Liver (tissue), 7 donors: ENCODE measurements at regions not wholly inside any gene's neighbourhood (a gene's known extent, or its start where the extent isn't known, plus 50 kb on each side); places are given as distances from the start of the nearest gene placed in this dataset.

Experiments
- DNase-seq: peaks from one replicate; pipeline ENCODE4 v3.0.0-alpha.2; 2017; ENCODE audit warnings: low spot score
- H3K27ac ChIP-seq, 2 donors: one replicate each; pipeline ENCODE4 v1.7.0; 2013; ENCODE audit warnings: inconsistent platforms in 2 of 2, low read length in 2 of 2, control low read depth in 1 of 2, low read depth in 1 of 2, mild to moderate bottlenecking in 1 of 2
- H3K27me3 ChIP-seq, 4 donors: one replicate each; pipeline versions ENCODE4 v1.6.1 to v1.7.0; 2013; ENCODE audit warnings: low read length in 3 of 4, inconsistent platforms in 1 of 4, mild to moderate bottlenecking in 1 of 4, moderate library complexity in 1 of 4; ENCODE audit not compliant: control insufficient read depth in 4 of 4, insufficient read depth in 4 of 4
- H3K36me3 ChIP-seq, 4 donors: one replicate each; pipeline versions ENCODE4 v1.6.1 to v1.7.0; 2013; ENCODE audit warnings: low read length in 3 of 4, mild to moderate bottlenecking in 3 of 4, low read depth in 1 of 4, moderate library complexity in 1 of 4; ENCODE audit not compliant: control insufficient read depth in 4 of 4, insufficient read depth in 3 of 4
- H3K4me1 ChIP-seq, 4 donors: one replicate each; pipeline versions ENCODE4 v1.6.1 to v1.7.0; 2013; ENCODE audit warnings: low read length in 3 of 4, mild to moderate bottlenecking in 3 of 4, moderate library complexity in 1 of 4; ENCODE audit not compliant: control insufficient read depth in 4 of 4, insufficient read depth in 4 of 4
- H3K4me3 ChIP-seq, 3 donors: one replicate each; pipeline versions ENCODE4 v1.6.1 to v1.7.0; 2013; ENCODE audit warnings: low read length in 3 of 3, control low read depth in 1 of 3, low read depth in 1 of 3, mild to moderate bottlenecking in 1 of 3
- H3K9ac ChIP-seq, 2 donors: one replicate each; pipeline ENCODE4 v1.7.0; 2013; ENCODE audit warnings: low read length in 2 of 2, mild to moderate bottlenecking in 2 of 2, moderate library complexity in 2 of 2, control low read depth in 1 of 2, low read depth in 1 of 2
- H3K9me3 ChIP-seq, 4 donors: one replicate each; pipeline versions ENCODE4 v1.6.1 to v1.7.0; 2013; ENCODE audit warnings: low read length in 3 of 4; ENCODE audit not compliant: control insufficient read depth in 4 of 4
- ATF3 ChIP-seq: IDR thresholded peaks from 2 replicates; pipeline ENCODE4 v1.6.1; 2016; ENCODE audit warnings: antibody characterized with exemption
- FOXA1 ChIP-seq: IDR thresholded peaks from 2 replicates; pipeline ENCODE4 v1.6.1; 2016; ENCODE audit warnings: antibody characterized with exemption
- FOXA2 ChIP-seq: IDR thresholded peaks from 2 replicates; pipeline ENCODE4 v1.6.1; 2016; ENCODE audit warnings: antibody characterized with exemption
- GABPA ChIP-seq, 2 donors: IDR thresholded peaks in 1 of 2; conservative IDR thresholded peaks in 1 of 2; 2 replicates each; pipeline ENCODE4 v1.6.1; 2016; ENCODE audit warnings: antibody characterized with exemption in 2 of 2, mild to moderate bottlenecking in 1 of 2, moderate library complexity in 1 of 2
- HNF4A ChIP-seq, 2 donors: conservative IDR thresholded peaks; 2 replicates each; pipeline ENCODE4 v1.6.1; 2016; ENCODE audit warnings: antibody characterized with exemption in 2 of 2, mild to moderate bottlenecking in 2 of 2
- HNF4G ChIP-seq: IDR thresholded peaks from 2 replicates; pipeline ENCODE4 v1.6.1; 2016; ENCODE audit warnings: antibody characterized with exemption
- JUND ChIP-seq, 2 donors: IDR thresholded peaks; 2 replicates each; pipeline ENCODE4 v1.6.1; 2016; ENCODE audit warnings: antibody characterized with exemption in 2 of 2
- MAX ChIP-seq: IDR thresholded peaks from 2 replicates; pipeline ENCODE4 v1.6.1; 2016; ENCODE audit warnings: antibody characterized with exemption
- NR2F2 ChIP-seq: IDR thresholded peaks from 2 replicates; pipeline ENCODE4 v1.6.1; 2016; ENCODE audit warnings: antibody characterized with exemption
- REST ChIP-seq: IDR thresholded peaks from 2 replicates; pipeline ENCODE4 v1.6.1; 2016; ENCODE audit warnings: antibody characterized with exemption, mild to moderate bottlenecking
- RXRA ChIP-seq, 2 donors: IDR thresholded peaks; 2 replicates each; pipeline ENCODE4 v1.6.1; 2017 to 2018; ENCODE audit warnings: antibody characterized with exemption in 2 of 2, mild to moderate bottlenecking in 1 of 2
- SP1 ChIP-seq: IDR thresholded peaks from 2 replicates; pipeline ENCODE4 v1.6.1; 2018; ENCODE audit warnings: antibody characterized with exemption, mild to moderate bottlenecking
- YY1 ChIP-seq: IDR thresholded peaks from 2 replicates; pipeline ENCODE4 v1.6.1; 2016; ENCODE audit warnings: antibody characterized with exemption, mild to moderate bottlenecking
- ZBTB33 ChIP-seq: IDR thresholded peaks from 2 replicates; pipeline ENCODE4 v1.6.1; 2016; ENCODE audit warnings: antibody characterized with exemption
- WGBS: extraction: QIAGEN DNeasy Blood & Tissue Kit; methylation state at CpG from one replicate; pipeline ENCODE4 v1.1.7; 2013; 5-methylcytosine and 5-hydroxymethylcytosine counted together
- donor health status: healthy.
- donor health status: healthy.
- donor health status: healthy.
- donor health status: healthy.

- TF ChIP-seq REST = no peak
Measured at GRCh38 chr12:16763901-16764300, 157.9 kb upstream of the LMO3 start (continued).

- Histone ChIP-seq H3K27ac (no peak overlapping the region), H3K4me3 (no peak overlapping the region), H3K4me1 (peaks cover 0 to 2% (median 0%) of the 10 kb centered on the region in 4 donors), H3K9me3 (no peaks in the 10 kb centered on the region), H3K9ac (no peak overlapping the region), H3K27me3 (no peaks in the 10 kb centered on the region), H3K36me3 (no peaks in the 10 kb centered on the region)
- 37% methylated on average over 8 of the region's 8 CpGs for WGBS
- no peak for TF ChIP-seq YY1
- TF ChIP-seq HNF4A (conservative IDR thresholded peaks at IDR 0.05) = no peak
- TF ChIP-seq NR2F2 = no peak
- no peak for TF ChIP-seq REST
- no peak for TF ChIP-seq FOXA1
- TF ChIP-seq SP1 = no peak
- no peak for TF ChIP-seq GABPA (IDR thresholded peaks at IDR 0.05 in 1 of 2, conservative IDR thresholded peaks at IDR 0.05 in 1 of 2)
- no peak for TF ChIP-seq RXRA (IDR thresholded peaks at IDR 0.05)
- no peak for TF ChIP-seq JUND (IDR thresholded peaks at IDR 0.05)
- no peak for TF ChIP-seq ZBTB33
- no peak for TF ChIP-seq HNF4G
- DNase-seq = no peak
Measured at GRCh38 chr12:16756833-16757555, 151.0 kb upstream of the LMO3 start.

- no peak overlapping the region for H3K9ac ChIP-seq
- no peaks in the 10 kb centered on the region for H3K36me3 ChIP-seq
- no peak overlapping the region for H3K27ac ChIP-seq
- TF ChIP-seq HNF4A (conservative IDR thresholded peaks at IDR 0.05) (no peak), SP1 (no peak), MAX (no peak), RXRA (IDR thresholded peaks at IDR 0.05) (no peak), ATF3 (no peak), HNF4G (no peak), GABPA (IDR thresholded peaks at IDR 0.05 in 1 of 2, conservative IDR thresholded peaks at IDR 0.05 in 1 of 2) (no peak), FOXA2 (no peak), JUND (IDR thresholded peaks at IDR 0.05) (no peak)
- no peak overlapping the region for H3K4me3 ChIP-seq
- no peak for DNase-seq
- 88% methylated on average over 4 of the region's 4 CpGs for WGBS
- no peaks in the 10 kb centered on the region for H3K4me1 ChIP-seq
- no peaks in the 10 kb centered on the region for H3K27me3 ChIP-seq
- no peaks in the 10 kb centered on the region for H3K9me3 ChIP-seq
Measured at GRCh38 chr12:16730772-16731171, 124.8 kb upstream of the LMO3 start.
